Gastrocnemius medialis (tissue), 4 donors: ENCODE measurements at regions not wholly inside any gene's neighbourhood (a gene's known extent, or its start where the extent isn't known, plus 50 kb on each side); places are given as distances from the start of the nearest gene placed in this dataset.

Experiments
- POLR2A ChIP-seq, 2 donors: fragments of 450-650 bp; IDR thresholded peaks; one replicate each; pipeline ENCODE4 v1.6.1; 2017; ENCODE audit warnings: antibody characterized with exemption in 2 of 2, mild to moderate bottlenecking in 2 of 2, moderate library complexity in 2 of 2
- TF ChIP-seq, protein P1 (sequence below), 5 experiments: fragments of 450-650 bp in 3 of 5; fragments of 200-600 bp in 2 of 5; sonication (generic) in 2 of 5; IDR thresholded peaks in 4 of 5; conservative IDR thresholded peaks in 1 of 5; 1 replicate in 4 of 5; 2 replicates in 1 of 5; pipeline ENCODE4 v1.5.1; 2016 to 2019; ENCODE audit warnings: antibody characterized with exemption in 5 of 5, mild to moderate bottlenecking in 3 of 5, moderate library complexity in 3 of 5

GRCh38 chr18:41767960-41768359, 187.1 kb upstream of the PIK3C3 start:
- TF ChIP-seq, protein P1, sequence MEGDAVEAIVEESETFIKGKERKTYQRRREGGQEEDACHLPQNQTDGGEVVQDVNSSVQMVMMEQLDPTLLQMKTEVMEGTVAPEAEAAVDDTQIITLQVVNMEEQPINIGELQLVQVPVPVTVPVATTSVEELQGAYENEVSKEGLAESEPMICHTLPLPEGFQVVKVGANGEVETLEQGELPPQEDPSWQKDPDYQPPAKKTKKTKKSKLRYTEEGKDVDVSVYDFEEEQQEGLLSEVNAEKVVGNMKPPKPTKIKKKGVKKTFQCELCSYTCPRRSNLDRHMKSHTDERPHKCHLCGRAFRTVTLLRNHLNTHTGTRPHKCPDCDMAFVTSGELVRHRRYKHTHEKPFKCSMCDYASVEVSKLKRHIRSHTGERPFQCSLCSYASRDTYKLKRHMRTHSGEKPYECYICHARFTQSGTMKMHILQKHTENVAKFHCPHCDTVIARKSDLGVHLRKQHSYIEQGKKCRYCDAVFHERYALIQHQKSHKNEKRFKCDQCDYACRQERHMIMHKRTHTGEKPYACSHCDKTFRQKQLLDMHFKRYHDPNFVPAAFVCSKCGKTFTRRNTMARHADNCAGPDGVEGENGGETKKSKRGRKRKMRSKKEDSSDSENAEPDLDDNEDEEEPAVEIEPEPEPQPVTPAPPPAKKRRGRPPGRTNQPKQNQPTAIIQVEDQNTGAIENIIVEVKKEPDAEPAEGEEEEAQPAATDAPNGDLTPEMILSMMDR (IDR thresholded peaks at IDR 0.05 in 4 of 5, conservative IDR thresholded peaks at IDR 0.05 in 1 of 5), result no peak
- TF ChIP-seq POLR2A (IDR thresholded peaks at IDR 0.05), result no peak
